Activated T-cell treated with anti-CD3 and anti-CD28 coated beads, Interleukin-2, amount 50 U/mL, for 48 hours (primary cell): ENCODE measurements at regions not wholly inside any gene's neighbourhood (a gene's known extent, or its start where the extent isn't known, plus 50 kb on each side); places are given as distances from the start of the nearest gene placed in this dataset.
A peak's percentile ranks its signal among the peaks of the same experiment; 100 is the strongest.

Experiments
- DNase-seq, 2 experiments: peaks; one replicate each; pipeline ENCODE4 v3.0.0-alpha.2; 2020

GRCh38 chr13:99819967-99820366 lies 151.6 kb downstream of the ZIC5 start:
- DNase-seq: no peak

- DNase-seq: no peak
Observed at GRCh38 chr13:99816321-99816720, 155.2 kb downstream of the ZIC5 start.

- DNase-seq: no peak
Observed at GRCh38 chr13:99813336-99814095, 158.1 kb downstream of the ZIC5 start.

GRCh38 chr13:99812625-99813024 lies 158.9 kb downstream of the ZIC5 start:
- no peak for DNase-seq

GRCh38 chr13:99811067-99811700 lies 160.4 kb downstream of the ZIC5 start:
- DNase-seq: no peak

- no peak for DNase-seq
Observed at GRCh38 chr13:99809926-99810325, 161.6 kb downstream of the ZIC5 start.

- no peak for DNase-seq
Observed at GRCh38 chr13:99809496-99809895, 162.1 kb downstream of the ZIC5 start.

GRCh38 chr13:99808786-99809185 lies 162.8 kb downstream of the ZIC5 start:
- no peak for DNase-seq

- no peak for DNase-seq
Observed at GRCh38 chr13:99806671-99807070, 164.9 kb downstream of the ZIC5 start.

GRCh38 chr13:99805361-99805760 lies 166.2 kb downstream of the ZIC5 start:
- no peak for DNase-seq

- DNase-seq: no peak
Observed at GRCh38 chr13:99803141-99803540, 168.4 kb downstream of the ZIC5 start.

GRCh38 chr13:99802416-99802815 lies 169.2 kb downstream of the ZIC5 start:
- no peak for DNase-seq

- DNase-seq: no peak
Observed at GRCh38 chr13:99800951-99801350, 170.6 kb downstream of the ZIC5 start.

GRCh38 chr13:99800011-99800410 lies 171.6 kb downstream of the ZIC5 start:
- DNase-seq: no peak

GRCh38 chr13:99798756-99799155 lies 172.8 kb downstream of the ZIC5 start:
- no peak for DNase-seq

- no peak for DNase-seq
Observed at GRCh38 chr13:99797691-99798090, 173.9 kb downstream of the ZIC5 start.

- DNase-seq: peak; percentile 27 to 30
Observed at GRCh38 chr13:99796175-99796819, 175.3 kb downstream of the ZIC5 start.

GRCh38 chr13:99792079-99792921 lies 179.3 kb downstream of the ZIC5 start:
- DNase-seq: no peak

- DNase-seq: no peak
Observed at GRCh38 chr13:99782669-99783068, 188.9 kb downstream of the ZIC5 start.

GRCh38 chr13:99778500-99778899 lies 193.1 kb downstream of the ZIC5 start:
- DNase-seq: no peak

GRCh38 chr13:99777873-99778272 lies 193.7 kb downstream of the ZIC5 start:
- no peak for DNase-seq

- DNase-seq: no peak
Observed at GRCh38 chr13:99774644-99775043, 196.9 kb downstream of the ZIC5 start.

- DNase-seq: no peak
Observed at GRCh38 chr13:99768986-99769385, 202.6 kb downstream of the ZIC5 start.
